GM12864 (cell line): ENCODE measurements at regions not wholly inside any gene's neighbourhood (a gene's known extent, or its start where the extent isn't known, plus 50 kb on each side); places are given as distances from the start of the nearest gene placed in this dataset.

ENCODE experiments used
- DNase-seq: peaks from one replicate; pipeline ENCODE4 v3.0.0-alpha.2; 2011; ENCODE audit warnings: low read depth
- H3K4me3 ChIP-seq: 2 replicates; pipeline ENCODE4 v1.5.1; 2011; ENCODE audit warnings: mild to moderate bottlenecking, low read depth, low read length, control low read depth
- CTCF ChIP-seq: IDR thresholded peaks from 2 replicates; pipeline ENCODE4 v1.5.1; 2011; ENCODE audit warnings: low read depth, mild to moderate bottlenecking, moderate library complexity, low read length, control low read depth, inconsistent platforms; ENCODE audit errors: missing control alignments

GRCh38 chr1:184284900-184285299 lies 101.9 kb upstream of the C1orf21 start:
- DNase-seq, result no peak
- no peak overlapping the region for H3K4me3 ChIP-seq
- TF ChIP-seq CTCF, result no peak

DNA sequence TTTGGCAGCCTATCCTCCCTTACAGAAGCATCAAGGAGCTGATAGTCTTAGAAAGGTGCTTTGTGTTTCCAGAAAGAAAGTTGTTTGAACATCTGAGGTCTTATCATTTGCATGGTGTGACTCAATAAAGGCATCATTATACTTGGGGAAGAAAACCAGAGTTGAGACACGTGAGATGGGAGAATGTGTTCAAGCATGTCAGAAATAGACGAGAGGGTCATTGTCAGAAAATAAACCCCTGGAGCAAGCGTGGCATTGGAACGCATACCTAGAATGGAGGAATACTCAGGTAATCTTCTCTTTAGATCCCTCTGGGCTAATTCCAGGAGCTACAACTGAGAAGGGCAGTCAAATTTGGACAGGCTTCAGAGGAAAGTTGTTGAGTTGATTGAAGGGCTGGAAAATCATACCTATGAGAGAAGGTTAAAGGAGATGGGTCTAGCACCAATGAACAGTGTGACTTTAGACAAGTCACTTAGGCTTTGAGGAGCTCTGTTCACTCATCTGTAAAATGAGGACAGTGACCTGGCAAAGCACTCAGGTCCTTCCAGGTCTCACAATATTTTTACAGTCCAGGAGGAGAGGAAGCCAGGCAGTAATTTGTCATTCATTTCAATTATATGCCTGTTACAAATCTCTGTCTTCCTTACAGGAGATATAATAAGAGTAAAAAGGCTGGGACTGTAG lies 101.3 kb upstream of the C1orf21 start:
- TF ChIP-seq CTCF, result no peak
- no peak for DNase-seq
- H3K4me3 ChIP-seq, result no peak overlapping the region

- no peak for TF ChIP-seq CTCF
- DNase-seq, result no peak
- H3K4me3 ChIP-seq, result no peak overlapping the region
These were observed 99.8 kb upstream of the C1orf21 start for GRCh38 chr1:184287001-184287400.

GRCh38 chr1:184289825-184290550 lies 96.8 kb upstream of the C1orf21 start:
- DNase-seq, result no peak
- no peak overlapping the region for H3K4me3 ChIP-seq
- TF ChIP-seq CTCF, result no peak

- no peak overlapping the region for H3K4me3 ChIP-seq
- DNase-seq, result no peak
- no peak for TF ChIP-seq CTCF
These were observed 95.1 kb upstream of the C1orf21 start for GRCh38 chr1:184291701-184292100.

DNA sequence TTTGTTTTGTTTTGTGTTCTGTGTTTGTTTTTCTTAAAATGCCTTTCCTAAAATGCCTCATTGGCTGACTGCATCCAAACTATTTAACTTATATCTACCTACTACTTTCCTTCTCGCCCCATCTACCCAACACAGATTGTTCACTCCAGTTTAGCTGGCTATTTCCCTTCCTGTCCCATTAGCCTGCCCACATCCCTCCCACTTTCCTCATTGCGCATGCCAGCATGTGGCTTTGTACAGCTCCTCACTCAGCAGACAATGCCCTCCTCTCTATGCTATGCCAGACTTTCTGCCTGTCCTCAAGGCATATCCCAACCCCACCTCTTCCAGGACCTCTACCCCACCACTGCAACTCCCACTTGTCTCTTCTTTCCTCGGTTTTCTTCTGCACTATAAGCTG lies 94.7 kb upstream of the C1orf21 start:
- TF ChIP-seq CTCF, result no peak
- H3K4me3 ChIP-seq, result no peak overlapping the region
- DNase-seq, result no peak

- no peak overlapping the region for H3K4me3 ChIP-seq
- DNase-seq, result no peak
- no peak for TF ChIP-seq CTCF
These were observed 92.7 kb upstream of the C1orf21 start for GRCh38 chr1:184294101-184294500.
